ENCODE measurements at regions not wholly inside any gene's neighbourhood (a gene's known extent, or its start where the extent isn't known, plus 50 kb on each side); places are given as distances from the start of the nearest gene placed in this dataset.

GRCh38 chr2:12424809-12425208, 291.9 kb upstream of the TRIB2 start:
- DNase-seq (ENCODE audit: low read depth, low spot score) (no peak), FAIRE-seq (no peak)
- no peak overlapping the region for H3K9ac ChIP-seq (ENCODE audit: control insufficient read depth, extremely low read depth, insufficient read depth, low read length)
- no peak overlapping the region for H3K27ac ChIP-seq (ENCODE audit: control insufficient read depth, insufficient read depth, low read length)
- no peak overlapping the region for H3K4me3 ChIP-seq (ENCODE audit: control insufficient read depth in 2 of 3, extremely low read depth in 1 of 3, insufficient read depth in 2 of 3, low read depth in 1 of 3, low read length in 3 of 3)
- peaks cover 2% of the 10 kb centered on the region for H3K4me1 ChIP-seq (ENCODE audit: control insufficient read depth, extremely low read depth, insufficient read depth, low read length)
- no peaks in the 10 kb centered on the region for H4K20me1 ChIP-seq (ENCODE audit: control insufficient read depth, extremely low read depth, insufficient read depth, low read length)
- H3K9me3 ChIP-seq (ENCODE audit: control insufficient read depth, low read depth, low read length), result no peaks in the 10 kb centered on the region
- H3K79me2 ChIP-seq (ENCODE audit: control insufficient read depth, insufficient read depth, low read length), result no peaks in the 10 kb centered on the region
- H3K9me1 ChIP-seq (ENCODE audit: control insufficient read depth, extremely low read depth, insufficient read depth, low read length), result no peaks in the 10 kb centered on the region
- no peaks in the 10 kb centered on the region for H3K27me3 ChIP-seq (ENCODE audit: control insufficient read depth, extremely low read depth, insufficient read depth, low read length)
- dilution Hi-C loops (cut with MboI; ENCODE audit: extremely low pct_ligation_motif_present, low sequenced_read_pairs), result no loop called here
- H3K36me3 ChIP-seq (ENCODE audit: control insufficient read depth in 2 of 2, extremely low read depth in 1 of 2, insufficient read depth in 2 of 2, low read length in 2 of 2), result no peaks in the 10 kb centered on the region
- no peak overlapping the region for H2AFZ ChIP-seq (ENCODE audit: control insufficient read depth, low read length)
- H3K4me2 ChIP-seq (ENCODE audit: control insufficient read depth, extremely low read depth, insufficient read depth, low read depth, low read length), result no peak overlapping the region
- TF ChIP-seq, protein P1, sequence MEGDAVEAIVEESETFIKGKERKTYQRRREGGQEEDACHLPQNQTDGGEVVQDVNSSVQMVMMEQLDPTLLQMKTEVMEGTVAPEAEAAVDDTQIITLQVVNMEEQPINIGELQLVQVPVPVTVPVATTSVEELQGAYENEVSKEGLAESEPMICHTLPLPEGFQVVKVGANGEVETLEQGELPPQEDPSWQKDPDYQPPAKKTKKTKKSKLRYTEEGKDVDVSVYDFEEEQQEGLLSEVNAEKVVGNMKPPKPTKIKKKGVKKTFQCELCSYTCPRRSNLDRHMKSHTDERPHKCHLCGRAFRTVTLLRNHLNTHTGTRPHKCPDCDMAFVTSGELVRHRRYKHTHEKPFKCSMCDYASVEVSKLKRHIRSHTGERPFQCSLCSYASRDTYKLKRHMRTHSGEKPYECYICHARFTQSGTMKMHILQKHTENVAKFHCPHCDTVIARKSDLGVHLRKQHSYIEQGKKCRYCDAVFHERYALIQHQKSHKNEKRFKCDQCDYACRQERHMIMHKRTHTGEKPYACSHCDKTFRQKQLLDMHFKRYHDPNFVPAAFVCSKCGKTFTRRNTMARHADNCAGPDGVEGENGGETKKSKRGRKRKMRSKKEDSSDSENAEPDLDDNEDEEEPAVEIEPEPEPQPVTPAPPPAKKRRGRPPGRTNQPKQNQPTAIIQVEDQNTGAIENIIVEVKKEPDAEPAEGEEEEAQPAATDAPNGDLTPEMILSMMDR (optimal IDR thresholded peaks at IDR 0.05 in 1 of 3, IDR thresholded peaks at IDR 0.05 in 1 of 3, conservative IDR thresholded peaks at IDR 0.05 in 1 of 3; ENCODE audit: extremely low read depth in 1 of 3, insufficient read depth in 2 of 3, low read length in 3 of 3), result no peak
- TF ChIP-seq EZH2 (IDR thresholded peaks at IDR 0.05; ENCODE audit: low read length), result no peak

- TF ChIP-seq EZH2 (IDR thresholded peaks at IDR 0.05; ENCODE audit: low read length), result no peak
- no peak overlapping the region for H3K4me3 ChIP-seq (ENCODE audit: control insufficient read depth in 2 of 3, extremely low read depth in 1 of 3, insufficient read depth in 2 of 3, low read depth in 1 of 3, low read length in 3 of 3)
- H3K36me3 ChIP-seq (ENCODE audit: control insufficient read depth in 2 of 2, extremely low read depth in 1 of 2, insufficient read depth in 2 of 2, low read length in 2 of 2), result no peaks in the 10 kb centered on the region
- peaks cover 9% of the 10 kb centered on the region for H3K4me1 ChIP-seq (ENCODE audit: control insufficient read depth, extremely low read depth, insufficient read depth, low read length)
- DNase-seq (ENCODE audit: low read depth, low spot score) (no peak), FAIRE-seq (no peak)
- no peak overlapping the region for H3K4me2 ChIP-seq (ENCODE audit: control insufficient read depth, extremely low read depth, insufficient read depth, low read depth, low read length)
- no peak overlapping the region for H2AFZ ChIP-seq (ENCODE audit: control insufficient read depth, low read length)
- H3K27me3 ChIP-seq (ENCODE audit: control insufficient read depth, extremely low read depth, insufficient read depth, low read length), result no peaks in the 10 kb centered on the region
- H4K20me1 ChIP-seq (ENCODE audit: control insufficient read depth, extremely low read depth, insufficient read depth, low read length), result no peaks in the 10 kb centered on the region
- no peaks in the 10 kb centered on the region for H3K9me1 ChIP-seq (ENCODE audit: control insufficient read depth, extremely low read depth, insufficient read depth, low read length)
- H3K9ac ChIP-seq (ENCODE audit: control insufficient read depth, extremely low read depth, insufficient read depth, low read length), result no peak overlapping the region
- dilution Hi-C loops (cut with MboI; ENCODE audit: extremely low pct_ligation_motif_present, low sequenced_read_pairs), result no loop called here
- no peak overlapping the region for H3K27ac ChIP-seq (ENCODE audit: control insufficient read depth, insufficient read depth, low read length)
- no peaks in the 10 kb centered on the region for H3K79me2 ChIP-seq (ENCODE audit: control insufficient read depth, insufficient read depth, low read length)
- H3K9me3 ChIP-seq (ENCODE audit: control insufficient read depth, low read depth, low read length), result no peaks in the 10 kb centered on the region
Measured at GRCh38 chr2:12428324-12428723, 288.4 kb upstream of the TRIB2 start.

GRCh38 chr2:12428786-12429185, 287.9 kb upstream of the TRIB2 start:
- H3K4me3 ChIP-seq (ENCODE audit: control insufficient read depth in 2 of 3, extremely low read depth in 1 of 3, insufficient read depth in 2 of 3, low read depth in 1 of 3, low read length in 3 of 3), result no peak overlapping the region
- H4K20me1 ChIP-seq (ENCODE audit: control insufficient read depth, extremely low read depth, insufficient read depth, low read length), result no peaks in the 10 kb centered on the region
- H2AFZ ChIP-seq (ENCODE audit: control insufficient read depth, low read length), result no peak overlapping the region
- H3K36me3 ChIP-seq (ENCODE audit: control insufficient read depth in 2 of 2, extremely low read depth in 1 of 2, insufficient read depth in 2 of 2, low read length in 2 of 2), result no peaks in the 10 kb centered on the region
- no peak for TF ChIP-seq EZH2 (IDR thresholded peaks at IDR 0.05; ENCODE audit: low read length)
- TF ChIP-seq, protein P1 (optimal IDR thresholded peaks at IDR 0.05 in 1 of 3, IDR thresholded peaks at IDR 0.05 in 1 of 3, conservative IDR thresholded peaks at IDR 0.05 in 1 of 3; ENCODE audit: extremely low read depth in 1 of 3, insufficient read depth in 2 of 3, low read length in 3 of 3), result no peak
- DNase-seq (ENCODE audit: low read depth, low spot score) (no peak), FAIRE-seq (no peak)
- no peaks in the 10 kb centered on the region for H3K9me1 ChIP-seq (ENCODE audit: control insufficient read depth, extremely low read depth, insufficient read depth, low read length)
- dilution Hi-C loops (cut with MboI; ENCODE audit: extremely low pct_ligation_motif_present, low sequenced_read_pairs), result no loop called here
- H3K9me3 ChIP-seq (ENCODE audit: control insufficient read depth, low read depth, low read length), result no peaks in the 10 kb centered on the region
- H3K9ac ChIP-seq (ENCODE audit: control insufficient read depth, extremely low read depth, insufficient read depth, low read length), result no peak overlapping the region
- H3K79me2 ChIP-seq (ENCODE audit: control insufficient read depth, insufficient read depth, low read length), result no peaks in the 10 kb centered on the region
- no peak overlapping the region for H3K27ac ChIP-seq (ENCODE audit: control insufficient read depth, insufficient read depth, low read length)
- no peaks in the 10 kb centered on the region for H3K27me3 ChIP-seq (ENCODE audit: control insufficient read depth, extremely low read depth, insufficient read depth, low read length)
- peaks cover 9% of the 10 kb centered on the region for H3K4me1 ChIP-seq (ENCODE audit: control insufficient read depth, extremely low read depth, insufficient read depth, low read length)
- no peak overlapping the region for H3K4me2 ChIP-seq (ENCODE audit: control insufficient read depth, extremely low read depth, insufficient read depth, low read depth, low read length)
